Fibroblast of lung (primary cell): ENCODE measurements at regions not wholly inside any gene's neighbourhood (a gene's known extent, or its start where the extent isn't known, plus 50 kb on each side); places are given as distances from the start of the nearest gene placed in this dataset.
"Not testable (repeated sequence)": the region's sequence is repeated elsewhere in the genome, so short reads cannot be mapped to it uniquely, and the experiment has no call there.

Source experiments
- EZH2 ChIP-seq: IDR thresholded peaks from 2 replicates; pipeline ENCODE4 v1.5.1; 2012; ENCODE audit warnings: low read length, control low read depth, mild to moderate bottlenecking; ENCODE audit errors: missing control alignments
- TF ChIP-seq, protein P1 (sequence below), 2 donors: IDR thresholded peaks in 1 of 2; conservative IDR thresholded peaks in 1 of 2; 1 replicate in 1 of 2; 2 replicates in 1 of 2; pipeline ENCODE4 v1.5.1; 2011 to 2012; ENCODE audit warnings: low read length in 2 of 2, control low read depth in 1 of 2, inconsistent platforms in 1 of 2, low read depth in 1 of 2, mild to moderate bottlenecking in 1 of 2

DNA sequence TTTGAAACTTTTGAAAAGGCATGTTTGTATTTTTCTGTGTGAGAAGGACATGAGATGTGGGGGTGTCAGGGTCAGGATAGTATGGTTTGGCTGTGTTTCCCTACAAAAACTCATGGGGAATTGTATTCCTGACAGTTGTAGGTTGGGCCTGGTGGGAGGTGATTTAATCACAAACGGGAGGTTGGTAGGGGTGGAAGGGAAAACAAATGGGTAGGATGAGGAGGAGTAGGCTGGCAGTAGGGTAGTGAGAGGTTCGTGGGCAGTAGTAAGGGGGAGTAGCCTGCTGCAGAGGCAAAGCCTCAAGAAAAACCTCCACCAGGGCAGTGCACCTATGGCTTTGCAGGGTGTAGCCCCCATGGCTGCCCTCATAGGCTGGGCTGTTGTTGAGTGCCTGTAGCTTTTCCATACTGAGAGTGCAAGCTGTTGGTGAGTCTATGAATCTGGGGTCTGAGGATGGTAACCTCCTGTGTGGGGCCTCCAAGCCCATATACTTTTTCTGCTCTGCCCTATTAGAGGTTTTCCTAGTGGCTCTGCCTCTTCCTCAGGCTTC lies 587.7 kb downstream of the CWH43 start:
- TF ChIP-seq, protein P1, sequence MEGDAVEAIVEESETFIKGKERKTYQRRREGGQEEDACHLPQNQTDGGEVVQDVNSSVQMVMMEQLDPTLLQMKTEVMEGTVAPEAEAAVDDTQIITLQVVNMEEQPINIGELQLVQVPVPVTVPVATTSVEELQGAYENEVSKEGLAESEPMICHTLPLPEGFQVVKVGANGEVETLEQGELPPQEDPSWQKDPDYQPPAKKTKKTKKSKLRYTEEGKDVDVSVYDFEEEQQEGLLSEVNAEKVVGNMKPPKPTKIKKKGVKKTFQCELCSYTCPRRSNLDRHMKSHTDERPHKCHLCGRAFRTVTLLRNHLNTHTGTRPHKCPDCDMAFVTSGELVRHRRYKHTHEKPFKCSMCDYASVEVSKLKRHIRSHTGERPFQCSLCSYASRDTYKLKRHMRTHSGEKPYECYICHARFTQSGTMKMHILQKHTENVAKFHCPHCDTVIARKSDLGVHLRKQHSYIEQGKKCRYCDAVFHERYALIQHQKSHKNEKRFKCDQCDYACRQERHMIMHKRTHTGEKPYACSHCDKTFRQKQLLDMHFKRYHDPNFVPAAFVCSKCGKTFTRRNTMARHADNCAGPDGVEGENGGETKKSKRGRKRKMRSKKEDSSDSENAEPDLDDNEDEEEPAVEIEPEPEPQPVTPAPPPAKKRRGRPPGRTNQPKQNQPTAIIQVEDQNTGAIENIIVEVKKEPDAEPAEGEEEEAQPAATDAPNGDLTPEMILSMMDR (conservative IDR thresholded peaks at IDR 0.05 in 1 of 2, IDR thresholded peaks at IDR 0.05 in 1 of 2; ENCODE audit: low read depth in 1 of 2, low read length in 2 of 2) = not testable (repeated sequence)
- not testable (repeated sequence) for TF ChIP-seq EZH2
